Erythroblast (primary cell): ENCODE measurements at regions not wholly inside any gene's neighbourhood (a gene's known extent, or its start where the extent isn't known, plus 50 kb on each side); places are given as distances from the start of the nearest gene placed in this dataset.

Source experiments
- DNase-seq, 2 experiments: peaks; one replicate each; lab custom pipeline; 2025; lab: John Stamatoyannopoulos, UW
- GATA1 ChIP-seq: IDR thresholded peaks from 2 replicates; pipeline ENCODE4 v1.6.1; 2011; ENCODE audit warnings: low read depth, mild to moderate bottlenecking, control low read depth, low read length, moderate library complexity
- POLR2A ChIP-seq: IDR thresholded peaks from 2 replicates; pipeline ENCODE4 v1.6.1; 2011; ENCODE audit warnings: mild to moderate bottlenecking, low read length

DNA sequence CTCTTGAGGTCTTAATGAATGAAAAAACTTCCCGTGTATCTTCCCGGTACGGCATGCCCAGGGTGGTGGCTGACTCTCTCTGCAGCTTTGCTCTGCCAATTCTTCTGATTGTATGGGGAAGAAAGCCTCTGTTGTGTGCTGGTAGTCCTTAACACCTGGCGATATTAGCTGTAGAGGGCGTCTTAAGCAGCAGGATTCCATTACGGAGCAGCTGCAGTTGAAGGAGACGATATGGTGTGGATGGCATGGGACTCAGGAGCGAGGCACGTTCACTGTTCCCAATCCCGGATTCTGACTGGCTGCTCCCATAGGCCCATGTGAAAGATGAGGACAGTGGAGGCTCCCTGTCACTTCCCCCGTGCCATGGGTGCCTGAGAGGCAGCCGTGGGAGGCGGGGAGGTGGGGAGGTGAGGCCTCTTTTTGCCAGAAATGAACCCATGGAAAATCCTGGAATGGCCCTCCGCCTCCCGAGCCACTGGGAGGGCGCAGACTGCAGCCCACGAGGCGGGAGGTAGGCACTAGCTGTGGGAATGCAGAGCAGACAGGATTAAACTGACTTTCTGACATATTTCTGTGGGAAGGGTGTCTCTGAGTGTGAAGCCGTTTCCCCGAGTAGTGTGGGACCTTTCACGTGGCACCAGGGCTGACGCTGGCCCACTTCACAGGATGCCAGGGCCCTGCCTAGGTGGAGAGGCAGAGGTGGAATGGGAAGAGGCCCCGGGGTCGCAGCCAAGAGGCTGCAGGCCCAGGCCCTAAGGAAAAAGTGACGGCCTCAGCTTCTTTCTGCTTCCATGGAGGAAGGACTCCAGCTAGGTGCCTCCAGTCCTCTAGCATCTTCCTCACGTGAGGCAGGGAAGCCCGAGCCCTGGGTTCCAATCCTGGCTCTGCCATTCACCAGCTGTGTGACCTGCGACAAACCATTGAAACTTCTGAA, 121.4 kb upstream of the CD82 start:
- DNase-seq = no peak
- TF ChIP-seq GATA1 (no peak), POLR2A (no peak)

- DNase-seq = no peak
- TF ChIP-seq GATA1 (no peak), POLR2A (no peak)
These were observed 120.6 kb upstream of the CD82 start for GRCh38 chr11:44444770-44445321.

GRCh38 chr11:44445500-44446365, 119.7 kb upstream of the CD82 start:
- DNase-seq = no peak
- TF ChIP-seq POLR2A = no peak
- no peak for TF ChIP-seq GATA1

DNA sequence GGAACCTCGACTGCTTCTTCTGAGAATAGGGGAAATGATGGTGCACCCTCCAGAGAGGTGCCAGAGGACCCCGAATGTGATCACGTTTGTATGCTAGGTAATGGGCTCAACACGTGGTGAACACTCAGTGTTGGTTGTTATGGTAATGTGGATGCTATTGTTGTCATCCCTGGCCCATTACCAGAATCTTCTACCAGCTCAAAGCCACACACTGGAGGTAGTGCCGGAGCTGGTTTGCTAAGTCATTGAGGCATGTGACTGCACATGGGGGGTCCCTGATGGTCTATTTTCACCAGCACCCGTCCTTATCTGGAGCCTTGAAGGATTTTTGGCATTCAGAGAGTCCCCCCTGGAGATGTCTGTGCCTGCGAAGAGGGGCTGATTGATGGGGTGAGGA, 119.1 kb upstream of the CD82 start:
- TF ChIP-seq POLR2A = no peak
- TF ChIP-seq GATA1 = no peak
- no peak for DNase-seq

- TF ChIP-seq GATA1 (no peak), POLR2A (no peak)
- no peak for DNase-seq
These were observed 118.3 kb upstream of the CD82 start for GRCh38 chr11:44446996-44447771.

DNA sequence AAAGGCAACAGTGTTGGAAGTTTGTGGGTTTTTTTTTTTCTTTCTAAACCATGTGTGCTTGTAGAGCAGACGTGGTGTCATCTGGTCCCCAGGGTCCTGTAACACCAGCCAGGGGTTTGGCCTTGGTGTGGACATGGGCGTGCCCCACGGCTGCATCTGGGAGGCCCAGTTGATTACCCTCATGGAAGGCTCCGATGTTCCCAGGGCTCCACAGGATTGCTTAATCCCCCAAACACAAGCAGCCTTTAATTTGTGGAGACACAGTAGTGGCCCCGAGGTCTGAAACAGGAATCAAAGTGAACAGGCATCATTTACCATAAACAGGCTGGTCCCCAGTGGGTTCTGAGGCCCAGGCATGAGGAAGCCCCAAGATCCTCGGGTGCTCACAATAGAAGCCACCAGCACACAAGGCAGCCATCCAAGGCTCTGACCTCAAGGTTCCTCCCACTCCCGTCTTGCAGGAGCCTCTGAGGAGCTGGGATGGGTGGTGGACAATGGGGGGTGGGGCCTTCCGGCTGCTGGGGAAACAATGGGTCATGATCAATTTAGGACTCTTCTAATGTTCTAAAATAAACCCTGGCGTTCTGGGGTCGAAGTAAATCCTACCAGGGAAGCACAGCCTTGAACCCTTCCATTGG, 115.0 kb upstream of the CD82 start:
- TF ChIP-seq GATA1 = no peak
- TF ChIP-seq POLR2A = no peak
- no peak for DNase-seq

DNA sequence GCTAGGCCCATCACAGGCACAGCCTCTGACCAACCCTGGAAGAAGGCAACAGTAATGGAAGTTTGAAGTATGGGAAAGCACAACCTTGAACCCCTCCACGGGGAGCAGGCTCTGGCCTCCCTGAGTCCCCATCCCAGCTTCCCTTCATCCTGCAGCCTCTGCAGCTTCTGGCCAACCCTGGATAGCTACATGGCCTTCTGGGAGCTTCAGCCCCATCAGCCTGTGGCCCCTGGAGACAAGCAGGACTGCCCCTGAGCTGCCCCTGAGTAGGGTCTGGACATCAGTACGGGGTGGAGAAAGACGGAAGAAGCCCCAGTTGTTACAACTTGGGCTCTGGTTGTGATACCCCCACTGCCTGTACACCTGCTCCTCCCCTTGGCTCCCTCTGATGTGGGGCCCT, 113.8 kb upstream of the CD82 start:
- TF ChIP-seq POLR2A = no peak
- no peak for TF ChIP-seq GATA1
- no peak for DNase-seq

DNA sequence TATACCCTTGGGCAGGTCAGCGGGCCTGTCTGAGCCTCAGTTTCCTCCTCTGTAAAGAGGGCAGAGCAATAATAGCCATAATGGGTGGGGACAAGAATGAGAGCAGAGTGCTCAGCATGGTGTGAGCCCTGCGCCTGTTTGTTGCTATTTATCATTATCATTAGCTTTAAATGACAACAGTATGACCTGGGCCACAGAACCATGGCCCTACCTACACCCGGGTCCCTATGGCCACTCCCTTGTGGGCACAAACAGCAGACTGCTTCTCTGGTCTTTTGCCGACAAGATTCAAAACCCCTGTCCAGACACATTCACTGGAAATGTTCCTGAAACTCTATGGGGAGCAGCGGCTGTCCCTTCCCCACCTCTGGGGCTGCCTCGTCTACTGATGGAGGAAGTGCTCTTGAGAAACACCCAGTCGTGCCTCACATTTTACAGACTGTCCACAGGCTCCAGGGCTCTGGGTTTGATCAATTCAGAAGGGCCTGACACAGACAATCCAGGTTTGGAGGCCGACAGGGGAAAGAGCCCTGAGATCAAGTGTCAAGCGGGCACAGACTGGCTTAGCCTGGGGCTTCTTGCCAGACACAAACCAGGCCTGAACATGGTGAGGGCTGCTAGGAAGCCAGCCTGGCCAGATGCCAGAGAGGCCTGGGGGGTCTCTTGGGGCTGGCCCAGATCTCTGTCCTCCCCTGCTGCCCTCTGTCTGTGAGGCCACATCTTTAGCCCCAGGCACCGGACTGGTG, 112.5 kb upstream of the CD82 start:
- TF ChIP-seq POLR2A = no peak
- TF ChIP-seq GATA1 = no peak
- no peak for DNase-seq

DNA sequence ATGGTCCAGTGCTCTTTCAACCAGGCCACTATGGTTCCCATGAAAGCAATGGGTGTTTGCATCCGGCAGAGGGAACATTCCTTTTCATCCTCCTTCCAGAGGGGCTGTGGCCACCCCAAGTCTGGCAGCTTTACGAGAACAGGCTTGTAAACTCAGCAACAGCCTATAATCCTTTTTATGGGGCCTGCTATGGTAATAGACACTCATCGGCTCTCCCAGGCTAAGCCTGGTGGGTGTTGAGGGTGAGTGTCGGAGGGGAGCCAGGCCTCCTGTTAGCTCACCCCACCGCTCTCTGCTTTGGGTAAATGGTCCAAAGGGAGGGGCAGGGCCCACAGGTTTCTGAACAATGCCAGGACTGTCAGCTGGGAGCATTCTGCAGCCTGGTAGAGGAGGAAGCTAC, 111.6 kb upstream of the CD82 start:
- no peak for DNase-seq
- TF ChIP-seq POLR2A (no peak), GATA1 (no peak)

DNA sequence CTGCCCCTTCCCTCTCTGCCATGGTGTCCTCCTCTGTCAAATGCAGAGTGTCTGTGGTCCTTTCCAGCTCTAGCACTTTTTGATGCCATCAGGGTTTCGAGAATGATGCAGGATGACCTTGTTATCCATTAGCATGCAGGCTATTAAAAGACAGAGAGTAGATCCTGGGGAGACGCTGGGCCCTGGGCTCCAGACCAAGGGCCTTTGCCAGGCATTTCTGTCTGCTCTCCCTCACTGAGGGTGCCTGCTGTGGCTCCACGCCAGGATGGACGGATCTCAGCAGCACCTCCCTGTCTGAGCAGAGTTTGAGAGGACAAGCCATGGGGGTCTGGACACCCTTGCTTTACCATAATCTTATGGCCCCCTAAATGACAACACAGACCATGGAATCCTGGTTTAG, 110.8 kb upstream of the CD82 start:
- TF ChIP-seq POLR2A (no peak), GATA1 (no peak)
- no peak for DNase-seq

GRCh38 chr11:44456544-44457300, 108.7 kb upstream of the CD82 start:
- TF ChIP-seq GATA1 (no peak), POLR2A (no peak)
- no peak for DNase-seq
